A549 (cell line): ENCODE measurements at regions not wholly inside any gene's neighbourhood (a gene's known extent, or its start where the extent isn't known, plus 50 kb on each side); places are given as distances from the start of the nearest gene placed in this dataset.

ENCODE experiments used
- ATAC-seq, 2 experiments: fragments of 200-7000 bp in 1 of 2; fragments of >200 bp in 1 of 2; cut with Nextera tagmentation in 1 of 2; cut with Tn5 transposase in 1 of 2; 3 replicates each; pipeline versions ENCODE4 v1.8.0 to v1.9.1; 2018 to 2020; ENCODE audit warnings: mild to moderate bottlenecking in 1 of 2, moderate library complexity in 1 of 2
- CTCF ChIA-PET: fragments of 300-600 bp; sonication (Branson Sonifier 250); formaldehyde crosslinking; extraction: SDS; loops from one replicate; lab custom pipeline; 2021; ENCODE audit warnings: antibody characterized with exemption, inconsistent platforms; lab: Yijun Ruan, JAX
- POLR2A ChIA-PET: fragments of 350-600 bp; formaldehyde crosslinking; extraction: SDS; loops from one replicate; lab custom pipeline; 2021; ENCODE audit warnings: antibody characterized with exemption, inconsistent platforms; lab: Yijun Ruan, JAX
- DNase-seq, 2 experiments: peaks; one replicate each; pipeline versions ENCODE4 v3.0.0 to v3.0.0-alpha.2; 2011 to 2016; ENCODE audit warnings: low read depth in 1 of 2, low spot score in 1 of 2
- FAIRE-seq: peaks from 2 replicates; lab custom pipeline; 2011; peaks lifted over from hg19 to GRCh38; lab: Jason Lieb, UNC
- H3K27ac ChIP-seq, 2 experiments: fragments of >200 bp; sonication (Bioruptor Twin); formaldehyde crosslinking; 3 replicates each; pipeline ENCODE4 v1.5.1; 2016 to 2017
- H3K4me1 ChIP-seq: fragments of >200 bp; sonication (Bioruptor Twin); formaldehyde crosslinking; 3 replicates; pipeline ENCODE4 v1.6.1; 2016
- H3K4me2 ChIP-seq: fragments of >200 bp; sonication (Bioruptor Twin); formaldehyde crosslinking; 3 replicates; pipeline ENCODE4 v1.6.1; 2016
- H3K4me3 ChIP-seq: fragments of >200 bp; sonication (Bioruptor Twin); formaldehyde crosslinking; 3 replicates; pipeline ENCODE4 v1.5.1; 2016
- H3K9me3 ChIP-seq: fragments of >200 bp; sonication (Bioruptor Twin); formaldehyde crosslinking; 3 replicates; pipeline ENCODE4 v1.6.1; 2016
- BHLHE40 ChIP-seq: IDR thresholded peaks from 2 replicates; pipeline ENCODE4 v1.6.1; 2012; ENCODE audit warnings: low read depth, low read length, inconsistent platforms
- CEBPB ChIP-seq, 2 experiments: fragments of >200 bp in 1 of 2; sonication (Bioruptor Twin) in 1 of 2; formaldehyde crosslinking in 1 of 2; IDR thresholded peaks; 2 replicates each; pipeline ENCODE4 v1.6.1; 2012 to 2016
- CHD4 ChIP-seq: fragments of 200-600 bp; sonication (generic); IDR thresholded peaks from 2 replicates; pipeline ENCODE4 v1.6.1; 2016; ENCODE audit warnings: antibody characterized with exemption, mild to moderate bottlenecking, borderline replicate concordance
- FOSL2 ChIP-seq, 2 experiments: fragments of 450-650 bp in 1 of 2; fragments of >200 bp in 1 of 2; sonication (Bioruptor Twin) in 1 of 2; formaldehyde crosslinking; IDR thresholded peaks; 2 replicates each; pipeline versions ENCODE4 v1.5.0 to v1.6.1; 2016 to 2020; ENCODE audit warnings: mild to moderate bottlenecking in 1 of 2, moderate library complexity in 1 of 2
- HDAC2 ChIP-seq: fragments of 200-600 bp; sonication (generic); IDR thresholded peaks from 2 replicates; pipeline ENCODE4 v1.6.1; 2016
- HOXA7 ChIP-seq: fragments of 250-450 bp; sonication (Bioruptor Pico); IDR thresholded peaks from 2 replicates; pipeline ENCODE4 v1.5.0; 2020; ENCODE audit warnings: mild to moderate bottlenecking, moderate library complexity
- HOXB13 ChIP-seq: fragments of 250-450 bp; sonication (Bioruptor Pico); IDR thresholded peaks from 2 replicates; pipeline ENCODE4 v1.5.0; 2020; ENCODE audit warnings: low read depth, mild to moderate bottlenecking, moderate library complexity
- JUNB ChIP-seq: fragments of >200 bp; sonication (Bioruptor Twin); formaldehyde crosslinking; IDR thresholded peaks from 2 replicates; pipeline ENCODE4 v1.6.1; 2016
- KDM1A ChIP-seq: fragments of 200-600 bp; sonication (generic); IDR thresholded peaks from 2 replicates; pipeline ENCODE4 v1.6.1; 2016; ENCODE audit warnings: low read depth, mild to moderate bottlenecking
- MAX ChIP-seq: IDR thresholded peaks from 2 replicates; pipeline ENCODE4 v1.6.1; 2012
- NPAS2 ChIP-seq: fragments of 250-450 bp; sonication (Bioruptor Pico); IDR thresholded peaks from 2 replicates; pipeline ENCODE4 v1.8.0; 2022; ENCODE audit warnings: mild to moderate bottlenecking, moderate library complexity, borderline replicate concordance
- PBX3 ChIP-seq: IDR thresholded peaks from 2 replicates; pipeline ENCODE4 v1.6.1; 2012
- POLR2A ChIP-seq: IDR thresholded peaks from 2 replicates; pipeline ENCODE4 v1.6.1; 2012; ENCODE audit warnings: mild to moderate bottlenecking, low read length
- POLR2AphosphoS2 ChIP-seq: conservative IDR thresholded peaks from 2 replicates; pipeline ENCODE4 v1.6.1; 2012; ENCODE audit warnings: low read length, improper control_type of control experiment, inconsistent platforms
- RAD21 ChIP-seq, 2 experiments: fragments of >200 bp in 1 of 2; sonication (Bioruptor Twin) in 1 of 2; formaldehyde crosslinking in 1 of 2; IDR thresholded peaks in 1 of 2; conservative IDR thresholded peaks in 1 of 2; 2 replicates in 1 of 2; 3 replicates in 1 of 2; pipeline ENCODE4 v1.6.1; 2012 to 2018; ENCODE audit warnings: inconsistent platforms in 1 of 2
- RFX5 ChIP-seq: fragments of 450-650 bp; IDR thresholded peaks from 2 replicates; pipeline ENCODE4 v1.7.1; 2014; ENCODE audit warnings: antibody characterized with exemption, mild to moderate bottlenecking, moderate library complexity
- SMC3 ChIP-seq: fragments of >200 bp; sonication (Bioruptor Twin); formaldehyde crosslinking; IDR thresholded peaks from 3 replicates; pipeline ENCODE4 v1.6.1; 2018; ENCODE audit warnings: inconsistent platforms
- TFCP2L1 ChIP-seq: fragments of 250-450 bp; sonication (Bioruptor Pico); IDR thresholded peaks from 2 replicates; pipeline ENCODE4 v1.5.0; 2021; ENCODE audit warnings: mild to moderate bottlenecking
- ZNF302 ChIP-seq: fragments of 250-450 bp; sonication (Bioruptor Pico); IDR thresholded peaks from 2 replicates; pipeline ENCODE4 v1.9.0; 2021; ENCODE audit warnings: inconsistent platforms, mild to moderate bottlenecking, moderate library complexity
- WGBS: methylation state at CpG from one replicate; pipeline ENCODE4 v1.1.6; 2017; ENCODE audit errors: missing lambda C conversion rate; 5-methylcytosine and 5-hydroxymethylcytosine counted together
- TF ChIP-seq, protein P1 (sequence below): IDR thresholded peaks from 2 replicates; pipeline ENCODE4 v1.6.1; 2012; ENCODE audit warnings: low read depth, borderline replicate concordance
- TF ChIP-seq, protein P2 (sequence below): fragments of 200-600 bp; sonication (generic); IDR thresholded peaks from 2 replicates; pipeline ENCODE4 v1.6.1; 2016; ENCODE audit warnings: antibody characterized with exemption, mild to moderate bottlenecking, moderate library complexity
- TF ChIP-seq, protein P3 (sequence below): fragments of >200 bp; sonication (Bioruptor Twin); formaldehyde crosslinking; IDR thresholded peaks from 2 replicates; pipeline ENCODE4 v1.6.1; 2016

- no peak overlapping the region for H3K4me2 ChIP-seq
- no peak for TF ChIP-seq FOSL2 (IDR thresholded peaks at IDR 0.05)
- TF ChIP-seq FOSL2 (CRISPR knock-in tag; IDR thresholded peaks at IDR 0.05), result peak; percentile 14; the same call in 1 of the 2 replicates
- TF ChIP-seq HOXA7 (CRISPR knock-in tag), result no peak
- ChIA-PET CTCF (interaction anchor here (1.0 to 1.3 kb wide), 2 partner anchors 38 to 173 kb away, joined by 3 read pairs; no protein-coding TSS in a partner anchor), POLR2A (no interaction called here)
- peaks cover 9% of the 10 kb centered on the region; the same call in 1 of the 3 replicates for H3K9me3 ChIP-seq
- H3K27ac ChIP-seq, result no peak overlapping the region
- no peak overlapping the region for H3K4me3 ChIP-seq
- FAIRE-seq (no peak), DNase-seq (no peak), ATAC-seq (no peak)
- WGBS, result 58% methylated on average over 4 of the region's 4 CpGs
- no peaks in the 10 kb centered on the region for H3K4me1 ChIP-seq
Observed at GRCh38 chr11:33569333-33569732, 131.3 kb downstream of the C11orf91 start.

DNA sequence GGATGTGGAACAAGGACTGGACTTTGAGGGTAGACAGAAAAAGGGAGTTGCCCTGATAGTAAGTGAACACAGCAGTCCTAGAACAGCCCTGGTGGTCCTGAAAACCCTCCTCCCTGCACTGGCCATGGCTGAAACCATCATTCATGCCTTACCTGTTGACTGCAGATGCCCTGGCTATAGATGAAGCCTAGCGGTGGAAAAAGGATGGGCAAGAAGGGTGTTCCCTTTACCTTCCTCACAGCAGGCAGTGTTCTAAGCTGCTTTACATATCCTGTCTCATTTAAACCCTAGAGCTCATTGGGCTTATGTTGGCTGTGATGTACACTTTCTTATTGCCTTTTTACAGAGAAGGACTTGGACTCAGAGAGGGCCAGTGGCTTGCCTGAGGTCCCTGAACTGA lies 133.6 kb downstream of the C11orf91 start:
- WGBS, result 64% methylated on average over 1 of the region's 1 CpG
- Histone ChIP-seq H3K4me2 (no peak overlapping the region), H3K4me3 (no peak overlapping the region), H3K27ac (no peak overlapping the region), H3K4me1 (no peaks in the 10 kb centered on the region), H3K9me3 (0 out of 3 replicates have a peak, but pooled peaks cover 4% of the 10 kb centered on the region)
- TF ChIP-seq FOSL2 (IDR thresholded peaks at IDR 0.05), result no peak
- TF ChIP-seq FOSL2 (CRISPR knock-in tag; IDR thresholded peaks at IDR 0.05), result no peak
- ChIA-PET CTCF (interaction anchor here (0.8 to 1.4 kb wide), 3 partner anchors 9 to 26 kb away, joined by 3 to 4 read pairs (median 3); no protein-coding TSS in a partner anchor), POLR2A (no interaction called here)
- DNase-seq, result no peak
- FAIRE-seq, result no peak
- no peak for ATAC-seq

- H3K4me3 ChIP-seq, result no peak overlapping the region
- DNase-seq (no peak), ATAC-seq (no peak), FAIRE-seq (no peak)
- no peaks in the 10 kb centered on the region for H3K9me3 ChIP-seq
- H3K4me2 ChIP-seq, result no peak overlapping the region
- POLR2A ChIA-PET, result no interaction called here
- WGBS, result 86% methylated on average over 7 of the region's 7 CpGs
- no peaks in the 10 kb centered on the region for H3K4me1 ChIP-seq
- no peak for TF ChIP-seq KDM1A
- TF ChIP-seq CEBPB (IDR thresholded peaks at IDR 0.05), result no peak
- no peak for TF ChIP-seq NPAS2
- no peak for TF ChIP-seq CHD4
- TF ChIP-seq ZNF302, result no peak
- TF ChIP-seq POLR2A, result no peak
- CTCF ChIA-PET, result interaction anchor here (0.8 to 1.3 kb wide), 2 partner anchors 10 to 114 kb away, joined by 3 to 4 read pairs; no protein-coding TSS in a partner anchor
- no peak overlapping the region for H3K27ac ChIP-seq
Observed at GRCh38 chr11:33564856-33565453, 135.7 kb downstream of the C11orf91 start.

DNA sequence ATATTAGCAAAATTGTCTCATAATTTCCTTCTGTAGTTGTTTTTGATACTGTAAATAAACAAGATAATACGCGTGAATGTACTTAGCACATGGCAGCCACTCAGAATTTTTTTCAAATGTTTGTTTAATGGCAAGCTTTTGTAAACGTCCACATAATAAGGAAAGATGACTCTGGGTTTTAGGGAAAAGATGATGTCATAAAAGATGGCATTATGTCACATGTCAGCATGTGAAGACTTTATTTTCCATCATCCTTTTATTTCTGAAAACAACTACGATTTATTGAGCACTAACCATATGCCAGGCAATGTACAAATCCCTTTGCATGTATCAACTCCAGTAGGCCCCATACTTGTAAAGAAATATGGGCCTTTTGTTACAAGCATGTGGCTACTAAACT lies 139.9 kb downstream of the C11orf91 start:
- no peak for TF ChIP-seq TFCP2L1
- TF ChIP-seq, protein P1, sequence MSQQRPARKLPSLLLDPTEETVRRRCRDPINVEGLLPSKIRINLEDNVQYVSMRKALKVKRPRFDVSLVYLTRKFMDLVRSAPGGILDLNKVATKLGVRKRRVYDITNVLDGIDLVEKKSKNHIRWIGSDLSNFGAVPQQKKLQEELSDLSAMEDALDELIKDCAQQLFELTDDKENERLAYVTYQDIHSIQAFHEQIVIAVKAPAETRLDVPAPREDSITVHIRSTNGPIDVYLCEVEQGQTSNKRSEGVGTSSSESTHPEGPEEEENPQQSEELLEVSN, result no peak
- TF ChIP-seq HDAC2, result no peak
- TF ChIP-seq RFX5, result no peak
- Histone ChIP-seq H3K27ac (no peak overlapping the region), H3K4me1 (no peaks in the 10 kb centered on the region), H3K4me3 (no peak overlapping the region), H3K4me2 (no peak overlapping the region), H3K9me3 (no peaks in the 10 kb centered on the region)
- CTCF ChIA-PET, result interaction anchor here (1.1 kb wide), 1 partner anchor 15 kb away, joined by 4 read pairs; no protein-coding TSS in a partner anchor
- WGBS, result 60% methylated on average over 4 of the region's 4 CpGs
- POLR2A ChIA-PET, result no interaction called here
- FAIRE-seq (no peak), ATAC-seq (no peak), DNase-seq (no peak)

- no peak for DNase-seq
- POLR2A ChIA-PET, result no interaction called here
- no peak overlapping the region for H3K4me2 ChIP-seq
- no peaks in the 10 kb centered on the region for H3K4me1 ChIP-seq
- ATAC-seq, result no peak
- CTCF ChIA-PET, result interaction anchor here (1.1 kb wide), 1 partner anchor 14 kb away, joined by 4 read pairs; no protein-coding TSS in a partner anchor
- WGBS, result 92% methylated on average over 11 of the region's 11 CpGs
- no peak overlapping the region for H3K4me3 ChIP-seq
- no peak overlapping the region for H3K27ac ChIP-seq
- FAIRE-seq, result no peak
- H3K9me3 ChIP-seq, result no peaks in the 10 kb centered on the region
- TF ChIP-seq, protein P2, sequence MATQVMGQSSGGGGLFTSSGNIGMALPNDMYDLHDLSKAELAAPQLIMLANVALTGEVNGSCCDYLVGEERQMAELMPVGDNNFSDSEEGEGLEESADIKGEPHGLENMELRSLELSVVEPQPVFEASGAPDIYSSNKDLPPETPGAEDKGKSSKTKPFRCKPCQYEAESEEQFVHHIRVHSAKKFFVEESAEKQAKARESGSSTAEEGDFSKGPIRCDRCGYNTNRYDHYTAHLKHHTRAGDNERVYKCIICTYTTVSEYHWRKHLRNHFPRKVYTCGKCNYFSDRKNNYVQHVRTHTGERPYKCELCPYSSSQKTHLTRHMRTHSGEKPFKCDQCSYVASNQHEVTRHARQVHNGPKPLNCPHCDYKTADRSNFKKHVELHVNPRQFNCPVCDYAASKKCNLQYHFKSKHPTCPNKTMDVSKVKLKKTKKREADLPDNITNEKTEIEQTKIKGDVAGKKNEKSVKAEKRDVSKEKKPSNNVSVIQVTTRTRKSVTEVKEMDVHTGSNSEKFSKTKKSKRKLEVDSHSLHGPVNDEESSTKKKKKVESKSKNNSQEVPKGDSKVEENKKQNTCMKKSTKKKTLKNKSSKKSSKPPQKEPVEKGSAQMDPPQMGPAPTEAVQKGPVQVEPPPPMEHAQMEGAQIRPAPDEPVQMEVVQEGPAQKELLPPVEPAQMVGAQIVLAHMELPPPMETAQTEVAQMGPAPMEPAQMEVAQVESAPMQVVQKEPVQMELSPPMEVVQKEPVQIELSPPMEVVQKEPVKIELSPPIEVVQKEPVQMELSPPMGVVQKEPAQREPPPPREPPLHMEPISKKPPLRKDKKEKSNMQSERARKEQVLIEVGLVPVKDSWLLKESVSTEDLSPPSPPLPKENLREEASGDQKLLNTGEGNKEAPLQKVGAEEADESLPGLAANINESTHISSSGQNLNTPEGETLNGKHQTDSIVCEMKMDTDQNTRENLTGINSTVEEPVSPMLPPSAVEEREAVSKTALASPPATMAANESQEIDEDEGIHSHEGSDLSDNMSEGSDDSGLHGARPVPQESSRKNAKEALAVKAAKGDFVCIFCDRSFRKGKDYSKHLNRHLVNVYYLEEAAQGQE, result no peak
- TF ChIP-seq RAD21 (conservative IDR thresholded peaks at IDR 0.05 in 1 of 2, IDR thresholded peaks at IDR 0.05 in 1 of 2), result no peak
- TF ChIP-seq HOXB13 (CRISPR knock-in tag), result no peak
- no peak for TF ChIP-seq HDAC2
- no peak for TF ChIP-seq POLR2AphosphoS2
- TF ChIP-seq BHLHE40, result no peak
- TF ChIP-seq, protein P3, sequence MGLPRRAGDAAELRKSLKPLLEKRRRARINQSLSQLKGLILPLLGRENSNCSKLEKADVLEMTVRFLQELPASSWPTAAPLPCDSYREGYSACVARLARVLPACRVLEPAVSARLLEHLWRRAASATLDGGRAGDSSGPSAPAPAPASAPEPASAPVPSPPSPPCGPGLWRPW, result no peak
- no peak for TF ChIP-seq SMC3
- no peak for TF ChIP-seq PBX3
- TF ChIP-seq MAX, result no peak
- TF ChIP-seq JUNB, result no peak
- no peak for TF ChIP-seq CHD4
Observed at GRCh38 chr11:33559567-33559966, 141.1 kb downstream of the C11orf91 start.
